SHP77 treated with DMSO at 0.1 percent for 48 hours (cell line): ENCODE measurements at regions not wholly inside any gene's neighbourhood (a gene's known extent, or its start where the extent isn't known, plus 50 kb on each side); places are given as distances from the start of the nearest gene placed in this dataset.
A peak's percentile ranks its signal among the peaks of the same experiment; 100 is the strongest.

Experiments used
- DNase-seq: peaks from one replicate; lab custom pipeline; 2025; lab: John Stamatoyannopoulos, UW

DNA sequence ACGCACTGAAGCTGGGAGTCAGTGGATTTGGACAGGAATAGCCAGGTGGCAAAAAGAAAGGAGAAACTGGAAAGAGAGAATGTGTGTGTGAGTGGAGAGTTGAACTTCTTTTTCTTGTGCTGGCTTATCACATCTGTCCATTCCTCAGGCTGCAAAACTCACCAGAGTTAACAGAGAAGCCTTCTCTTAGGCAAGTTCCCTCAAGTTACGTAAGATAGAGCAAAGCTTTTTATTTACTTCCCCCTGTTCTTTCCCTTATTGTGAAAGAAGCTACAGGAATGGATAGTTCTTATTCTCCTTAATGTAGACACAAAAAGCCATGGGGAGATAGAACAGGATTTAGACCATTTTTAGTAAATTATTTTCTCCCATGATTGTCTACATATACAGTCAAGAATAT lies 188.6 kb downstream of the BMP2 start:
- DNase-seq = no peak

DNA sequence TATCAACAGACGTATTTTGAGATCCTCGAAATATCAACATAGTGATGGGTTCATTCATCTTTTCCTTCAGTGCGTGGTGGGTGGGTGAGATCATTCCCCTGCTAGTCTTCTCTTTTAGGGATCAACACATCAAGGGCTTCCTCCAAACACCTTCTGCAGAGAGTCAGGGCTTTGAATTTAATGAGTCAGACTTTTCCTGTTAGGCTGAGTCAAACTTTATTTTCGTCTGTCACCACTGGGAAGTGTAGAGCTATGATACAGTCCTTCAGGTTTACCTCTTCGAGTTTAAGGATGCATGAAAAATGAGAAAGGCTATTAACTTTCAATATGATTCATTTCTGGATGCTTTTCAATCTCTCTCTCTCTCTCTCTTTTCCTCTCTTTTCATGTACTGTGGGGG lies 189.1 kb downstream of the BMP2 start:
- DNase-seq = no peak

DNA sequence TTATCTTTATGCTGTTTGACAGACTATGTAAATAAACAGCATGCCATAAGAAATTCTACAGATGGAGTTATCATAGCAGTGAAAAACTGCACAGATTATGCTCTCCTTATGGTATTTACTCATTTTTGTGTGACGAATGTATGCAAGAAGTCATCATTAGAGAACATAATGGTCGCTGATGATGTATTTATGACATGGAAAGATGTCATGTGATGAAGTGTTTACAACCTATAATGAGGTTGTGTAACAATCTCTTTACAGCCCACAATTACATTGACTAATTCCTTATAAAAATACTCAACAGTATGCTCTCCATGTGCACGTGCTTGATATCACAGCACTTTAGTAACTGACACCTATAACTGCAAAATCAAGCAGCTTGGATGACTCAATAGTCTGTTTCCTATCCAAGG lies 192.4 kb downstream of the BMP2 start:
- DNase-seq = no peak

DNA sequence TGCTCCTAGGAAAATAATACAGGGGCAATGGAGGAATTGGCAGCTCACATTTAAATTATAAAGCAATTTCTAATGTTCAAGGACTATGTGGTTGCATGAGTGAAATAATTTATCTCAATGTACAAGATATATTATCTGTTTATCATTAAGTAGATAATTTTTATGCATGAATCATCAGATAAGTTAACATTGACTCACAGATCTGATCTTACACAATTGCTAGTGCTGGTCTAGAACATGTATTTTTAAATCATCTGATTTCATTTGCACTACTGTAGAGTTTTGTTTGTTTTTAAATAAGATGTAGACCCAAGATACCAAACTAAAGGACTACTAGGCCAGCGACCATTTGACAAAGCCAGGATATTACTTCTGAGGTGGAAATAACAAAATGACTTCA lies 199.2 kb downstream of the BMP2 start:
- no peak for DNase-seq

GRCh38 chr20:6974838-6975237 lies 207.4 kb downstream of the BMP2 start:
- no peak for DNase-seq

GRCh38 chr20:6975311-6975710 lies 207.8 kb downstream of the BMP2 start:
- DNase-seq = no peak

DNA sequence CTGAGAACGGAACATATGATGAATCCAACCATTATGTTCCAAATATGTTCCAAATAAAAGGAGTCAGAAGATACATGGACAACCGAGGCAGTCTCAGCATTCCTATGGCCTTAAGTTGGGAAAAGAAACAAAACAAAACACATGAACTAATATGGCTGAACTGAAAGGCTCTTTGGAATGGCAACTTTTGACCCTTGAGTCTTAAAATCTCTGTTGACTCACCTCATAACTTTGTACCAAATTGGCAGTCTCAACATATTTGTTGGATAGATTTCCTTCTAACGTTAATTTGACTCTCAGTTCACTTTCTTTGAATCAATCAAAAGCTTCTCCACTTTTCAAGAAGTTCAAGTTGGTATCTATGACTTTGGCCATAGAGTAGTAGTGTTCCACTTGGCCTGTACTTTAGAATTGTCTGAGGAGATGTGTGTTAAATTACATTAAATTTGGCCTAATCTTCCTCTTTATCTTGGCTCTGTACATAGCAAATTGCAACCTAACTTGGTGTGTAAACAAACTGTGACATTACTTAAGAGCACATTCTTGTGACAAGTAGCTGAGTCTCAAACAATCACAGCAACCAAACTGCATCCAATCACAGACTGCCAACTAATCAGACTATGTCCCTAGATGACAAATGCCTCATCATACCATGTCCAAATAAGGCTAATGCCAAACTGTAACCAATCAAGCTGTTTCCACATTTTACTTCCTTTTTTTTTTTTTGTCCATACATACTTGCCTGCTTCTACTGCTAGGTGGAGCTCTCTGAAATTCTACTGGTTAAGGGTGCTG lies 208.8 kb downstream of the BMP2 start:
- DNase-seq = no peak

DNA sequence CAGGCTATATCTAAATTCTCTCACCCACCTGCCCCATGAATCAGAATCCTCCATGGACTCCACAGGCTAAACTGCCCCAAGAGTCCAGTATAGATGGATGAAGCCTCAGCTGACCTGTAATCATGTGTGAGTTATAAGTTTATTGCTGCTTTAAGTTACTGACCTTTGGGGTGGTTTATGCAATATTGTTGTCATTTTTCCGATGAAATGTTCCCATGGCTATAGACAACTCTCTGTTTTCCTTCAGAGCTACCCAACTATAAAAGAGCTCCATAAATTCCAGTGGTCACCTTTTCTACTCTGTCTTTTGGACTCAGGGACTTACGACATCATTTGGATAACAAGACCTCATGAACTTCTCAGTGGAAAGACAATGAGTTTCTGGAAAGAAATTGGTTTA lies 212.1 kb downstream of the BMP2 start:
- no peak for DNase-seq

DNA sequence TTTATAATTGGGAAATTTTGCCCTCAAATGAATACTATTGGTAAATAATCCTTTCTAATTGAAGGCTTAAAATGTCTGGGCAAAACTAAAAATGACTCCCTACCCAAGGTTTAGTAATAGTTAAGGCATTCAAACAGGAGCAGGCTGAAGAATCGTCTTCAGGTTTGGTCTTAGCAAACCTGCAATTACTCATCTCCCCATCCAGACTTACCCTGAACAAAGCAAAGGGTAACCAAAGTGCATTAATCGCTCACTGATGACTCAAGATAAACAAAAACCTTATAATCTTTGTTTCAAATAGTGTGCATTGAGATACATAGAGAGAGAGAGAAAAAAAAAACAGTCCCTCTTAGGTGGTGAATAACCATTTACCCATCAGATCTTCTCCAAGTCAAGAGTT lies 225.5 kb downstream of the BMP2 start:
- DNase-seq = no peak

GRCh38 chr20:6993511-6993910 lies 226.0 kb downstream of the BMP2 start:
- no peak for DNase-seq

DNA sequence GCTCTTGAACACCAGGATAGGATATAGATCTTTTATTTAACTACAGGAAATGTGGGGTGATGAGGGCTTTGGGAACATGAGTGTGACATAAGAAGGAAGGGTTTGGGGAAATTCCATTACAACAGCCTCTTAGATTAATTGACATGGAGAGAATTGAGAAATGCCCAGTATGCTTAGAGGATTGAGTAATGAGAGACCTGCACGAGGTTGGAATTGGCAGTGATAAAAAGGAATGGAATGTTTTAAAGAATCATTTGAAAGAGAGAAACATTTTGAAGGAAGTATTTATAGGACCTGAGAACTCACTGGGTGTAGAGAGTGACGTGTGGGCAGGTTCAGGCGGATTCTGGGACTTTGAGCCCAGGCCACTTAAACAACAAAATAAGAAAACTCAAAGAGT lies 227.0 kb downstream of the BMP2 start:
- no peak for DNase-seq

DNA sequence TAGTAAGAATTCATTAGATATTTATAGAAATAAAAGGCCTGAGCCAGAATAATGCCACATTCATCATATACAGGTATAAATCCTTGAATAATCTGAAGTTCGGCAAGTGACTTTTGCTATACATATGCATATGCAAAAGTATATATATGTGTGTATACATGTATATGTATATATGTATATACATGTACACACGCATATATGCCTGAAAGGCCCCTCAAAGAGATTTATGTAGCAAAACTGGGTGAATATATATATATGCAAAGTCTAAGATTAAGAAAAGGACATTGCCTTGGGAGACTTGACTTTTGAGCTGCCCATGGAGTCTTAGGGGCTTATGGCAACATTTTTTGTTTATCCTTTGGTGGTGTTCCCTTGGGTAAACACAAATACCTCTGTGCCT lies 231.4 kb downstream of the BMP2 start:
- DNase-seq = no peak

- no peak for DNase-seq
Observed at GRCh38 chr20:6999381-6999780, 231.9 kb downstream of the BMP2 start.

GRCh38 chr20:7003598-7003997 lies 236.1 kb downstream of the BMP2 start:
- no peak for DNase-seq

DNA sequence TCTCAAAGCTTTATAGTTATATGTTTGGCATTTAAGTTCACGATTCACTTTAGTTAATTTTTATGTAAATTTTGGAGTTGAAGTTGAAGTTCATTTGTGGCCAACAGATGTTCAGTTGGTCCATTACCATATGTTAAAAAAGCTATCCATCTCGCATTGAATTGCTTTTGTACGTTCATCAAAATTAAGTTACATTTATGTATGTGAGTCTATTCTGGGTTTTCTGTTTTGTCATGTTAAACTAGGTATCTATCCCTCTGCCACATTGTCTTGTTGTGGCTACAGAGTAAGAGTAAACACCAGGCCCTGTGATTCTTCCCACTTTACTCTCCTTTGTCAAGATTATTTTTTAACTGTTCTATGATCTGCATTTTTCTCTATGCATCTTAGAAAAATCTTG lies 237.3 kb downstream of the BMP2 start:
- DNase-seq = no peak

GRCh38 chr20:7010527-7010926 lies 243.0 kb downstream of the BMP2 start:
- no peak for DNase-seq

DNA sequence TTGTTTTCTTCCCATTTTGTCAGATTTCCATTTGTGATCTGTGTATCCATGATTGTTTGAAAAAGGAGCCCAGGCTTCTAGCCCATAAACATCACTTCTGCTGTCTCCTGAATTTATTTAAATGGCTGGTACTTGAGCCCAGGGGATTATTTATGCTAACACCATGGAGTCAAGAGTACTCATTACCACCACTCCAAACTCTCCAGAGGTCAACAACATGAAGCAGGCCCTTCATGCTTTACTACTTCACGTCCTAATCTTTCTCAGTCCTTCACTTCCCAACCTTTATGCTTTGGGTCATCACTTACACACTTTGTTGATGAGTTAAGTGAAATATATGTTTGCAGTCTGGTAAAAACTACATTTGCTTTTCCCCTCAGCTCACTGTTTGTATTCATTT lies 247.8 kb downstream of the BMP2 start:
- DNase-seq = peak; percentile 69

- no peak for DNase-seq
Observed at GRCh38 chr20:7022597-7022996, 255.1 kb downstream of the BMP2 start.

DNA sequence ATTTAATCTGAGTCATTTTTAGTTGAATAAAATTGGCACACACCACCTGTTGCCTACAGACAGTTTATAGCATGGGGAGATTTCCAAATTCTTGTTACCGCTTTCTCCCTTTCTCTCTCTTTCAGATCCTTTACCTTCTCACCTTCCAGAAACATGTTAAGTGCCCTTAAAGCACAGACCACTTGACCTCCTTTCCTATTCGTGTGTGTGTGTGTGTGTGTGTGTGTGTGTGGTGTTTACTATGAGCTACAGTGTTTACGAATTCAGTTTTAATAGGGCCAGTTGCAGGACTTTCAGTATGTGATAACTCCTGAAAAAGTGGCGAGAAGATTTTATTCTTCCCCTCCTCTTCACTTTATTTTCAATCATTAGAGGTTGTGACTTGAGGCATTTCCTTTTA lies 258.1 kb downstream of the BMP2 start:
- no peak for DNase-seq

- DNase-seq = no peak
Observed at GRCh38 chr20:7029019-7029418, 261.5 kb downstream of the BMP2 start.

DNA sequence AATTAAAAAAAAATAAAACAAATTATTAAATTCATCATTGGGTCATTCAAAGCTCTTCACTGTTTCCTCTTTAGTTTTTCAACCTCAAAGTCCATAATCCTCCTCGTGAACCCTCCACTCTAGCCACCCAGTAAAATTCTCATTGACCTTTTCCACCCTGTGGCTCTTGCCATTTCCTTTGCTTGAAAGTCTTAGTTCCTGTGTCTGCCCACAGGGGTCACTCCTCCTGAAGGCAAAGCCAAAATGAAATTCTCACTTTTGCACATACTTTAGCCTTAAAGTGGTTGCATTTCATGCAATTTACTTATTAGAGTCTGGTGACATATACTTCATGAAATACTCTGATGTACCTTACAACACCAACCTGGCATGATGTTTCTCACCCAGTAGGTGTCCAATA lies 263.7 kb downstream of the BMP2 start:
- no peak for DNase-seq

- no peak for DNase-seq
Observed at GRCh38 chr20:7038029-7038428, 270.5 kb downstream of the BMP2 start.

DNA sequence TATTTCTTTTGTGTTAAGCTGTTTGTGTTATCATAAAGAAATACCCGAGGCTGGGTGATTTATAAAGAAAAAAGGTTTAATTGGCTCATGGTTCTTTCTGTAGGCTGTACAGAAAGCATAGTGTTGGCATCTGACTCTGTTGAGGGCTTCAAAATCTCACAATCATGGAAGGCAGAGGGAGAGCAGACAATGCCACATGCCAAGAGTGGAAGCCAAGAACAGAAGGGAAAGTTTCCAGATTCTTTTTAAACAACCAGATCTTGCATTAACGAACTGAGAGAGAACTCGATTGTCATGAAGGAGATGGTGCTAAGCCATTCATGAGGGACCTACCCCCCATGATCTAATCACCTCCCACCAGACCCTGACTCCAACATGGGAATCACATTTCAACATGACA lies 290.1 kb downstream of the BMP2 start:
- no peak for DNase-seq

DNA sequence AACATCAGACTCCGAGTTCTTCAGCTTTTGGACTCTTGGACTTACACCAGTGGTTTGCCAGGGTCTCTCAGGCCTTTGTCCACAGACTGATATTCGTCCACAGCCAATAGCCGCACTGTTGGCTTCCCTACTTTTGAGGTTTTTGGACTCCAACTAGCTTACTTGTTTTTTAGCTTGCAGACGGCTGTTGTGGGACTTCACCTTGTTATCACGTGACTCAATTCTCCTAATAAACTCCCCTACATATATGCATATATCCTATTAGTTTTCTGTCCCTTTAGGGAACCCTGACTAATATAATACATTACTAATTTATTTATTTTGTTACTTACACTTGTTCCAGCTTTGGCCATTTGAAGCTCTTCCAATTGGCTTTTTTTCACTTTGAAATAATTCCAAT lies 311.3 kb downstream of the BMP2 start:
- no peak for DNase-seq
